Right atrium auricular region (tissue), 2 donors: ENCODE measurements at regions not wholly inside any gene's neighbourhood (a gene's known extent, or its start where the extent isn't known, plus 50 kb on each side); places are given as distances from the start of the nearest gene placed in this dataset.

Experiments used
- DNase-seq: peaks from one replicate; pipeline ENCODE4 v3.0.0-alpha.2; 2019; ENCODE audit warnings: low spot score
- H3K27ac ChIP-seq, 2 donors: fragments of 200-600 bp; sonication (generic); 1 replicate in 1 of 2; 2 replicates in 1 of 2; pipeline ENCODE4 v1.5.1; 2016 to 2019
- H3K27me3 ChIP-seq, 2 donors: fragments of 200-600 bp; sonication (generic); one replicate each; pipeline versions ENCODE4 v1.5.1 to v1.6.0; 2017 to 2019
- H3K36me3 ChIP-seq: fragments of 200-600 bp; sonication (generic); one replicate; pipeline ENCODE4 v1.5.1; 2016
- H3K4me1 ChIP-seq, 2 donors: fragments of 200-600 bp; sonication (generic); one replicate each; pipeline versions ENCODE4 v1.5.1 to v1.6.0; 2017 to 2019
- H3K4me3 ChIP-seq, 2 donors: fragments of 200-600 bp; sonication (generic); 1 replicate in 1 of 2; 2 replicates in 1 of 2; pipeline ENCODE4 v1.5.1; 2017 to 2019; ENCODE audit warnings: mild to moderate bottlenecking in 1 of 2, moderate library complexity in 1 of 2
- H3K9me3 ChIP-seq, 2 donors: fragments of 200-600 bp; sonication (generic); one replicate each; pipeline ENCODE4 v1.5.1; 2019
- CTCF ChIP-seq, 2 donors: fragments of 200-600 bp; sonication (generic); IDR thresholded peaks; one replicate each; pipeline ENCODE4 v1.5.1; 2019; ENCODE audit warnings: antibody characterized with exemption in 2 of 2

- no peak for DNase-seq
- TF ChIP-seq CTCF (IDR thresholded peaks at IDR 0.05), result no peak
- no peak overlapping the region for H3K4me3 ChIP-seq
- no peak overlapping the region for H3K27ac ChIP-seq
- H3K27me3 ChIP-seq, result no peaks in the 10 kb centered on the region
- no peaks in the 10 kb centered on the region for H3K4me1 ChIP-seq
- no peaks in the 10 kb centered on the region for H3K36me3 ChIP-seq
- no peaks in the 10 kb centered on the region for H3K9me3 ChIP-seq
Observed at GRCh38 chr6:91352321-91352720, 765.4 kb upstream of the MAP3K7 start.

- DNase-seq, result no peak
- H3K4me3 ChIP-seq, result no peak overlapping the region
- no peaks in the 10 kb centered on the region for H3K27me3 ChIP-seq
Observed at GRCh38 chr6:91350146-91350908, 763.5 kb upstream of the MAP3K7 start.

GRCh38 chr6:91341473-91341872, 754.6 kb upstream of the MAP3K7 start:
- Histone ChIP-seq H3K27ac (no peak overlapping the region), H3K27me3 (no peaks in the 10 kb centered on the region), H3K36me3 (no peaks in the 10 kb centered on the region), H3K4me3 (no peak overlapping the region), H3K4me1 (no peaks in the 10 kb centered on the region), H3K9me3 (no peaks in the 10 kb centered on the region)
- no peak for DNase-seq
- no peak for TF ChIP-seq CTCF (IDR thresholded peaks at IDR 0.05)

More at GRCh38 chr6:91350146-91350908, 763.5 kb upstream of the MAP3K7 start:
- Histone ChIP-seq H3K9me3 (no peaks in the 10 kb centered on the region), H3K36me3 (no peaks in the 10 kb centered on the region), H3K27ac (no peak overlapping the region), H3K4me1 (no peaks in the 10 kb centered on the region)
- no peak for TF ChIP-seq CTCF (IDR thresholded peaks at IDR 0.05)

GRCh38 chr6:91340896-91341395, 754.1 kb upstream of the MAP3K7 start:
- H3K27me3 ChIP-seq, result no peaks in the 10 kb centered on the region
- DNase-seq, result no peak
- H3K4me1 ChIP-seq, result no peaks in the 10 kb centered on the region
- no peak overlapping the region for H3K27ac ChIP-seq
- H3K36me3 ChIP-seq, result no peaks in the 10 kb centered on the region
- H3K9me3 ChIP-seq, result no peaks in the 10 kb centered on the region
- TF ChIP-seq CTCF (IDR thresholded peaks at IDR 0.05), result no peak
- no peak overlapping the region for H3K4me3 ChIP-seq

- H3K4me1 ChIP-seq, result no peaks in the 10 kb centered on the region
- DNase-seq, result no peak
- H3K4me3 ChIP-seq, result no peak overlapping the region
- peak in 1 of 2 donors; percentile 47 for TF ChIP-seq CTCF (IDR thresholded peaks at IDR 0.05)
- no peaks in the 10 kb centered on the region for H3K27me3 ChIP-seq
- no peaks in the 10 kb centered on the region for H3K36me3 ChIP-seq
- H3K9me3 ChIP-seq, result no peaks in the 10 kb centered on the region
- no peak overlapping the region for H3K27ac ChIP-seq
Observed at GRCh38 chr6:91337967-91338366, 751.1 kb upstream of the MAP3K7 start.

GRCh38 chr6:91330896-91331295, 744.0 kb upstream of the MAP3K7 start:
- DNase-seq, result no peak
- TF ChIP-seq CTCF (IDR thresholded peaks at IDR 0.05), result no peak
- Histone ChIP-seq H3K4me1 (no peaks in the 10 kb centered on the region), H3K9me3 (no peaks in the 10 kb centered on the region), H3K27me3 (no peaks in the 10 kb centered on the region), H3K36me3 (no peaks in the 10 kb centered on the region), H3K4me3 (no peak overlapping the region), H3K27ac (no peak overlapping the region)
